ENCODE measurements at regions not wholly inside any gene's neighbourhood (a gene's known extent, or its start where the extent isn't known, plus 50 kb on each side); places are given as distances from the start of the nearest gene placed in this dataset.

- Histone ChIP-seq H3K27me3 (no peaks in the 10 kb centered on the region), H3K36me3 (no peaks in the 10 kb centered on the region), H3K4me1 (no peaks in the 10 kb centered on the region), H3K9me3 (no peaks in the 10 kb centered on the region), H3K27ac (no peak overlapping the region), H3K4me3 (no peak overlapping the region)
- intact Hi-C loops (cut with DNase I; ENCODE audit: low total_unique reads) = no loop called here
- DNase-seq = no peak
- TF ChIP-seq CTCF (IDR thresholded peaks at IDR 0.05) = no peak
These were observed 56.9 kb upstream of the SOX9 start for GRCh38 chr17:72063756-72064450.

- no peak overlapping the region for H3K4me3 ChIP-seq
- no peaks in the 10 kb centered on the region for H3K36me3 ChIP-seq
- H3K4me1 ChIP-seq = no peaks in the 10 kb centered on the region
- no peaks in the 10 kb centered on the region for H3K9me3 ChIP-seq
- TF ChIP-seq CTCF (IDR thresholded peaks at IDR 0.05) = no peak
- no peak for DNase-seq
- no peak overlapping the region for H3K27ac ChIP-seq
- no peaks in the 10 kb centered on the region for H3K27me3 ChIP-seq
- intact Hi-C loops (cut with DNase I; ENCODE audit: low total_unique reads) = no loop called here
These were observed 56.1 kb upstream of the SOX9 start for GRCh38 chr17:72064606-72065193.

- intact Hi-C loops (cut with DNase I; ENCODE audit: low total_unique reads) = no loop called here
- H3K27ac ChIP-seq = no peak overlapping the region
- no peak overlapping the region for H3K4me3 ChIP-seq
- no peak for TF ChIP-seq CTCF (IDR thresholded peaks at IDR 0.05)
- H3K36me3 ChIP-seq = no peaks in the 10 kb centered on the region
- DNase-seq = no peak
- H3K9me3 ChIP-seq = no peaks in the 10 kb centered on the region
- H3K27me3 ChIP-seq = no peaks in the 10 kb centered on the region
- no peaks in the 10 kb centered on the region for H3K4me1 ChIP-seq
These were observed 55.3 kb upstream of the SOX9 start for GRCh38 chr17:72065556-72065955.

GRCh38 chr17:72068643-72069042 lies 52.2 kb upstream of the SOX9 start:
- no peaks in the 10 kb centered on the region for H3K9me3 ChIP-seq
- H3K4me3 ChIP-seq = no peak overlapping the region
- no peaks in the 10 kb centered on the region for H3K4me1 ChIP-seq
- H3K36me3 ChIP-seq = no peaks in the 10 kb centered on the region
- no peak overlapping the region for H3K27ac ChIP-seq
- DNase-seq = no peak
- intact Hi-C loops (cut with DNase I; ENCODE audit: low total_unique reads) = no loop called here
- no peaks in the 10 kb centered on the region for H3K27me3 ChIP-seq
- TF ChIP-seq CTCF (IDR thresholded peaks at IDR 0.05) = no peak

- H3K36me3 ChIP-seq = no peaks in the 10 kb centered on the region
- H3K4me1 ChIP-seq = no peaks in the 10 kb centered on the region
- no peaks in the 10 kb centered on the region for H3K27me3 ChIP-seq
- intact Hi-C loops (cut with DNase I; ENCODE audit: low total_unique reads) = no loop called here
- DNase-seq = no peak
- H3K27ac ChIP-seq = no peak overlapping the region
- no peak overlapping the region for H3K4me3 ChIP-seq
- TF ChIP-seq CTCF (IDR thresholded peaks at IDR 0.05) = no peak
- no peaks in the 10 kb centered on the region for H3K9me3 ChIP-seq
These were observed 51.1 kb upstream of the SOX9 start for GRCh38 chr17:72069586-72070202.

Measured in tibial artery (tissue), 4 donors.